Gastrocnemius medialis (tissue), 4 donors: ENCODE measurements at regions not wholly inside any gene's neighbourhood (a gene's known extent, or its start where the extent isn't known, plus 50 kb on each side); places are given as distances from the start of the nearest gene placed in this dataset.

ENCODE experiments used
- POLR2A ChIP-seq, 2 donors: fragments of 450-650 bp; IDR thresholded peaks; one replicate each; pipeline ENCODE4 v1.6.1; 2017; ENCODE audit warnings: antibody characterized with exemption in 2 of 2, mild to moderate bottlenecking in 2 of 2, moderate library complexity in 2 of 2
- TF ChIP-seq, protein P1 (sequence below), 5 experiments: fragments of 450-650 bp in 3 of 5; fragments of 200-600 bp in 2 of 5; sonication (generic) in 2 of 5; IDR thresholded peaks in 4 of 5; conservative IDR thresholded peaks in 1 of 5; 1 replicate in 4 of 5; 2 replicates in 1 of 5; pipeline ENCODE4 v1.5.1; 2016 to 2019; ENCODE audit warnings: antibody characterized with exemption in 5 of 5, mild to moderate bottlenecking in 3 of 5, moderate library complexity in 3 of 5

DNA sequence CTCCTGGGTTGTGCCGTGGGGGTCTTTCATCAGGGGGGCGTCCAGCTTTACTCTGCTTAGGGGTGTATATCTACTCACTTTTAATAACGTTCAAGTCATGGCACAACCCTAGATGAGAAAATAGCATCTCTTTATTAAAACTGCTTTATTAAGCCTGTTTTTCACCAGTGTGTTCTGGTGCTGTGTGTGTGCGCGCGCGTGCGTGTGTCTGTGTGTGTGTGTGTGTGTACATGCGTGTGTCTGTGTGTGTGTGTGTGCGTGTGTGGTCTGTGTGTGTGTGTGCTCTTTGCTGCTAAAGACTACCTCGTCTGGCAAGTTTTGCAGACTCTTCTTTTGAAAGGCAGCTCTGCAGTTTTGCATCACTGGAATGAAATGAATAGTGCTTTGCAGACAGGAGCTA is 390.9 kb upstream of the MKI67 start:
- no peak for TF ChIP-seq POLR2A (IDR thresholded peaks at IDR 0.05)
- TF ChIP-seq, protein P1, sequence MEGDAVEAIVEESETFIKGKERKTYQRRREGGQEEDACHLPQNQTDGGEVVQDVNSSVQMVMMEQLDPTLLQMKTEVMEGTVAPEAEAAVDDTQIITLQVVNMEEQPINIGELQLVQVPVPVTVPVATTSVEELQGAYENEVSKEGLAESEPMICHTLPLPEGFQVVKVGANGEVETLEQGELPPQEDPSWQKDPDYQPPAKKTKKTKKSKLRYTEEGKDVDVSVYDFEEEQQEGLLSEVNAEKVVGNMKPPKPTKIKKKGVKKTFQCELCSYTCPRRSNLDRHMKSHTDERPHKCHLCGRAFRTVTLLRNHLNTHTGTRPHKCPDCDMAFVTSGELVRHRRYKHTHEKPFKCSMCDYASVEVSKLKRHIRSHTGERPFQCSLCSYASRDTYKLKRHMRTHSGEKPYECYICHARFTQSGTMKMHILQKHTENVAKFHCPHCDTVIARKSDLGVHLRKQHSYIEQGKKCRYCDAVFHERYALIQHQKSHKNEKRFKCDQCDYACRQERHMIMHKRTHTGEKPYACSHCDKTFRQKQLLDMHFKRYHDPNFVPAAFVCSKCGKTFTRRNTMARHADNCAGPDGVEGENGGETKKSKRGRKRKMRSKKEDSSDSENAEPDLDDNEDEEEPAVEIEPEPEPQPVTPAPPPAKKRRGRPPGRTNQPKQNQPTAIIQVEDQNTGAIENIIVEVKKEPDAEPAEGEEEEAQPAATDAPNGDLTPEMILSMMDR (IDR thresholded peaks at IDR 0.05 in 4 of 5, conservative IDR thresholded peaks at IDR 0.05 in 1 of 5) = no peak
